ENCODE measurements at regions not wholly inside any gene's neighbourhood (a gene's known extent, or its start where the extent isn't known, plus 50 kb on each side); places are given as distances from the start of the nearest gene placed in this dataset.
"Not testable (repeated sequence)": the region's sequence is repeated elsewhere in the genome, so short reads cannot be mapped to it uniquely, and the experiment has no call there.

DNA sequence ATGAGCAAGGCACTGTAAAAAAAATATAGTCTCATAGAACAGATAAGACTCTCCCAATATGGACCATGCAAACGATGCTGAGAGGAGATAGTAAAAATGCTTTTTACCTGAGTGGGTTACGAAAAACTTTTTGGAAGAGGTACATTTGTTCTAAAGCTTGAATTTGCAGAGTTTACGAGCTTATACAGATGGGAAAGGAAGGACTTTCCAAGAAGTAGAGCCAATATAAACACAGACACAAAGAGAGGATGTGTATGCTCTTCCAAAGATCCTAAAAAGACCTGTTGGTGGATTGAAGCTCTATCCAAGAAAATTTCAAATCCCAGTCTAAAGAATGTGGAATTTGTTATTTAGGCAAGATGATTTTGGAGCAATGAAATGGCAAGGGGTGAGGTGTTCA is 127.1 kb upstream of the SLCO6A1 start:
- Histone ChIP-seq H3K9me3 (ENCODE audit: severe bottlenecking) (no peaks in the 10 kb centered on the region), H3K36me3 (no peaks in the 10 kb centered on the region), H3K4me3 (ENCODE audit: low read depth, low read length) (no peak overlapping the region), H3K27ac (no peak overlapping the region), H3K27me3 (ENCODE audit: insufficient read depth, low read depth, severe bottlenecking) (no peaks in the 10 kb centered on the region)
- no peak for DNase-seq
- TF ChIP-seq, protein P1, sequence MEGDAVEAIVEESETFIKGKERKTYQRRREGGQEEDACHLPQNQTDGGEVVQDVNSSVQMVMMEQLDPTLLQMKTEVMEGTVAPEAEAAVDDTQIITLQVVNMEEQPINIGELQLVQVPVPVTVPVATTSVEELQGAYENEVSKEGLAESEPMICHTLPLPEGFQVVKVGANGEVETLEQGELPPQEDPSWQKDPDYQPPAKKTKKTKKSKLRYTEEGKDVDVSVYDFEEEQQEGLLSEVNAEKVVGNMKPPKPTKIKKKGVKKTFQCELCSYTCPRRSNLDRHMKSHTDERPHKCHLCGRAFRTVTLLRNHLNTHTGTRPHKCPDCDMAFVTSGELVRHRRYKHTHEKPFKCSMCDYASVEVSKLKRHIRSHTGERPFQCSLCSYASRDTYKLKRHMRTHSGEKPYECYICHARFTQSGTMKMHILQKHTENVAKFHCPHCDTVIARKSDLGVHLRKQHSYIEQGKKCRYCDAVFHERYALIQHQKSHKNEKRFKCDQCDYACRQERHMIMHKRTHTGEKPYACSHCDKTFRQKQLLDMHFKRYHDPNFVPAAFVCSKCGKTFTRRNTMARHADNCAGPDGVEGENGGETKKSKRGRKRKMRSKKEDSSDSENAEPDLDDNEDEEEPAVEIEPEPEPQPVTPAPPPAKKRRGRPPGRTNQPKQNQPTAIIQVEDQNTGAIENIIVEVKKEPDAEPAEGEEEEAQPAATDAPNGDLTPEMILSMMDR (IDR thresholded peaks at IDR 0.05; ENCODE audit: low read depth, low read length), result no peak

DNA sequence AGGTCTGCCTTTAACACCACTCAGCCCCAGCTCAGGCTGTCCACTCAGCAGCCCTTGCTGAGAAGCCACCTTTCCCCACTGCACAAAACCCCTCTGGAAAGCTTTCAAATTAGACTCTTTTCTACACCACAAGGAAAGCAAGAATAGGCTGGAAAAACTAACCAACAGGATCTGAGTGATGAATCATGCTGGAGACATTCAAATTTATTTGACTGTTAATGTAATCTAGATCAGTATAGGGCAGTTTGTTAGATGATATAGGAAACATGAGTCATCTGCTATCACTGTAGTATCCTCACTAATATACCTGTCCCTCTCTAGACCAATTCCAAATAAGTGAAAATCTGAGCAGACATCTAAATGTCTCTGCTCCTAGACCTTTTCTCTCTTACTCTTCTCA is 127.8 kb upstream of the PAM start:
- DNase-seq, result no peak

DNA sequence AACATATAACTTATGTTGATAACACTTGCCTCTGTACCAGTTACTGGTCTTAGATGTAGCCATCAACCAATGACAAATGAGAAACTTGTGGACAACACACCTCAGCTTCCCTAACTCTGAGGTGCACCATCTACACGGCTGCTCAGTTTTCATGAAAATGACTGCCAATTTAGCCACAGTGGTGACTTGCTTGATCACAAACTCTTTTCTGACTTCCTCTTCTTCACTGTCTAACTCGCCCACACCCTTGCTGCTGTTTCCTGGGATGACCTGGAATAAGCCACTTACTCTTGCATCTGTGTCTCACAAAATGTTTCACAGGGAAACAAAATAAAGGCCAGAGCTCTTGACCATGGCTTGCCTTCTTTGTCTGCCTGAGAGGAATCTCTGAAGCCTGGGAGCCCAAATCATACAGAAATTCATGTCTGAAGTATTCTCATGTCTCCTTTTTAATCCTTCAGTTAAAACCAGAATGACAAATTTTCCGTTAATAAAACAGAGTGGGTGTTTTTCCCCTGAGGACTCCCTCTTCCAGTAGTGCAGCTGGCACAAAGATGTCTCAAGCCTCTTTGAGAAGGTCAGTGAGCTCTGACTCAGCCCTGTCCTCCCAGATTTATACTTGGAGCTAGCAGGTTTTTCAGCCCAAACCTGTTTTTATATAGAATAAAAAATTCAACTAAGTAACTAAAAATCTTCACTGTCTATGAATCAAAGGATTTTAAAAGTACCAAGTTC is 126.5 kb upstream of the PAM start:
- Histone ChIP-seq H3K27ac (no peak overlapping the region), H3K9me3 (ENCODE audit: severe bottlenecking) (peaks cover 9% of the 10 kb centered on the region), H3K36me3 (no peaks in the 10 kb centered on the region), H3K4me3 (ENCODE audit: low read depth, low read length) (no peak overlapping the region), H3K27me3 (ENCODE audit: insufficient read depth, low read depth, severe bottlenecking) (no peaks in the 10 kb centered on the region)
- TF ChIP-seq, protein P1 (IDR thresholded peaks at IDR 0.05; ENCODE audit: low read depth, low read length), result no peak
- no peak for DNase-seq

More for the DNA sequence above, 127.8 kb upstream of the PAM start:
- Histone ChIP-seq H3K4me3 (ENCODE audit: low read depth, low read length) (no peak overlapping the region), H3K9me3 (ENCODE audit: severe bottlenecking) (no peaks in the 10 kb centered on the region), H3K27me3 (ENCODE audit: insufficient read depth, low read depth, severe bottlenecking) (no peaks in the 10 kb centered on the region), H3K27ac (no peak overlapping the region), H3K36me3 (no peaks in the 10 kb centered on the region)
- TF ChIP-seq, protein P1 (IDR thresholded peaks at IDR 0.05; ENCODE audit: low read depth, low read length), result no peak

DNA sequence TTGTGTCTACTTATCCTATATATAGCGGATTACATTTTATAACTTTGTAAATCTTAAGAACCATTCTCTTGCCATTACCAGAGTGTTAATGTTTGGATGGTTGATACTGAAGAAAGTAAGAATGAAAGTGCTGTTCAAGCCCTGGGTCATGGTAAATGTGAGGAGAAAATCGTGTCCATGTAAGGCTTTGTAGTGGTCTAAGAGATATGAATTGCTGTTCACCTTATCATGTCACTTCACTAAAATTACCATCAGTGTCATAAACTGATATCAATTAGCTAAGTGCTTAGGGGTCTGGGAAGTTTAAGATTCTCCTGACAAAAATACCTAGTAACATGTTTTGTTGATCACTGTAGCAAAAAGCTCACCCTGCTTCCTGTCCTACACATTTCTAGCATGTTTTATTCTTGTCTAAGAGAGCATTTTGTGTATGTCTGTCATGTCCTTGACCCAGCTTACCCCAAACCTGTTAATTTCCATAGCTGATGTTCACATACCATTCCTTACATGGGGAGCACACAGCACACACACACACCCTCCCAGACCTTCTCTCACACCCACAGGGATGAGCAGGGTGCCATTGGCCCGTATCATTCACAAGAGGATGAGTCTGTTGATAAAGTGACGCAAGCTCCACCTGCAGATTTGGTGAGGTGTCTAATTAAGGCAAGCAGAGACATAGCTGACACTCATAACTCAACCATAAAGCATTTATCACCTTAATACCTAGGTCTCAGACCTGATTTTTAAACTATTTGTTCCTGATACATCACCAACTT is 125.1 kb upstream of the PAM start:
- Histone ChIP-seq H3K9me3 (ENCODE audit: severe bottlenecking) (peaks cover 11% of the 10 kb centered on the region), H3K36me3 (no peaks in the 10 kb centered on the region), H3K4me3 (ENCODE audit: low read depth, low read length) (no peak overlapping the region), H3K27me3 (ENCODE audit: insufficient read depth, low read depth, severe bottlenecking) (no peaks in the 10 kb centered on the region), H3K27ac (no peak overlapping the region)
- TF ChIP-seq, protein P1 (IDR thresholded peaks at IDR 0.05; ENCODE audit: low read depth, low read length), result no peak
- no peak for DNase-seq

DNA sequence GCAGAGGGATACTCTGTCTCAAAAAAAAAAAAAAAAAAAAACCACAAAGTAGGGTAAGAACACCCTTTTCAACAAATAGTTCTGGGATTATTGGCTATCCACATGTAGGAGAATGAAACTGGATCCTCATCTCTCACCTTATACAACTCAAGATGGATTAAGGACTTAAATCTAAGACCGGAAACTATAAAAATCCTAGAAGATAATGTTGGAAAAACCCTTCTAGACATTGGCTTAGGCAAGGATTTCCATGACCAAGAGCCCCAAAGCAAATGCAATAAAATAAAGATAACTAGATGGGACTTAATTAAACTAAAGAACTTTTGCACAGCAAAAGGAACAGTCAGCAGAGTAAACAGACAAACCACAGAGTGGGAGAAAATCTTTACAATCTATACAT is 119.7 kb upstream of the PAM start:
- peaks cover 11% of the 10 kb centered on the region for H3K9me3 ChIP-seq (ENCODE audit: severe bottlenecking)
- H3K36me3 ChIP-seq; H3K27ac ChIP-seq; H3K4me3 ChIP-seq (ENCODE audit: low read depth, low read length); H3K27me3 ChIP-seq (ENCODE audit: insufficient read depth, low read depth, severe bottlenecking); DNase-seq: not testable (repeated sequence)

DNA sequence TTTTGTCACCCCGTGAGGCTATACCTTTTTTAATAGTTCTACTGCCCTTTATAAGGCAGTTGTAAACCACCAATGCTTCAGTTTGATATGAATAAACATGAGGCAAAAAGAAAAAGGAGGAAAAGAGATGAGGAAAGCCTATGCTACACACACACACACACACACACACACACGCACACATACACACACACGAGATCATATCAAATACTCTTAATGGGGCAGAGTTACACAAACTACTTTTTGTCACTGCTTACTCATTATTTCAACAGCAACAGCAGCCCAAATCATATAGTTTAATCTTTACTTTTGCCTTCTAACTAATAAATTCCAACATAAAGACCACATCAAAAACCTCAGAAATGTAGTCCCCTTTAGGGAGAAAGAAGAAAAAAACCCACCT is 116.8 kb upstream of the PAM start:
- Histone ChIP-seq H3K4me3 (ENCODE audit: low read depth, low read length) (no peak overlapping the region), H3K9me3 (ENCODE audit: severe bottlenecking) (peaks cover 4% of the 10 kb centered on the region), H3K27ac (no peak overlapping the region), H3K27me3 (ENCODE audit: insufficient read depth, low read depth, severe bottlenecking) (no peaks in the 10 kb centered on the region), H3K36me3 (no peaks in the 10 kb centered on the region)
- TF ChIP-seq, protein P1 (IDR thresholded peaks at IDR 0.05; ENCODE audit: low read depth, low read length), result no peak
- DNase-seq, result no peak

Data from WERI-Rb-1 (cell line).